Activated CD8-positive, alpha-beta memory T cell treated with anti-CD3 and anti-CD28 coated beads, Interleukin-2, amount 50 U/mL, for 1 hour (primary cell): ENCODE measurements at regions not wholly inside any gene's neighbourhood (a gene's known extent, or its start where the extent isn't known, plus 50 kb on each side); places are given as distances from the start of the nearest gene placed in this dataset.
"Not testable (repeated sequence)": the region's sequence is repeated elsewhere in the genome, so short reads cannot be mapped to it uniquely, and the experiment has no call there.

Experiments used
- DNase-seq: peaks from one replicate; pipeline ENCODE4 v3.0.0-alpha.2; 2020; ENCODE audit errors: extremely low read depth

DNA sequence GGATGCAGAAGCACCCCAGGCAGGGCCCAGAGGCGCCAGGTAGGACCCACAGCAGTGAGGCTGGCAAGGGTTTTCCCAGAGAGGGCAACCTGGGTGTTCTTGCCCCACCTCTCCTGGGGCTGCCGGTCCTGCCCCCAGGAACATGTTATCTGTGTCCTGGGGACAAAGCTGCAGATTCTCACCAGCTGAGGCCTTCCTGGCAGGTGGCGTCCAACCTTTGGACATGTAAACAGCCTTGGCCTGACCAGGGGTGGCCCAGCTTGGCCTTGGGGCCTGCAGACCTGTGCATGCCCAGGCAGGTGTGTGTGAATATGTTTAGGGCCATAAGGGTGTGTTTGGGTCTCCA is 101.8 kb upstream of the LARP1 start:
- no peak for DNase-seq

DNA sequence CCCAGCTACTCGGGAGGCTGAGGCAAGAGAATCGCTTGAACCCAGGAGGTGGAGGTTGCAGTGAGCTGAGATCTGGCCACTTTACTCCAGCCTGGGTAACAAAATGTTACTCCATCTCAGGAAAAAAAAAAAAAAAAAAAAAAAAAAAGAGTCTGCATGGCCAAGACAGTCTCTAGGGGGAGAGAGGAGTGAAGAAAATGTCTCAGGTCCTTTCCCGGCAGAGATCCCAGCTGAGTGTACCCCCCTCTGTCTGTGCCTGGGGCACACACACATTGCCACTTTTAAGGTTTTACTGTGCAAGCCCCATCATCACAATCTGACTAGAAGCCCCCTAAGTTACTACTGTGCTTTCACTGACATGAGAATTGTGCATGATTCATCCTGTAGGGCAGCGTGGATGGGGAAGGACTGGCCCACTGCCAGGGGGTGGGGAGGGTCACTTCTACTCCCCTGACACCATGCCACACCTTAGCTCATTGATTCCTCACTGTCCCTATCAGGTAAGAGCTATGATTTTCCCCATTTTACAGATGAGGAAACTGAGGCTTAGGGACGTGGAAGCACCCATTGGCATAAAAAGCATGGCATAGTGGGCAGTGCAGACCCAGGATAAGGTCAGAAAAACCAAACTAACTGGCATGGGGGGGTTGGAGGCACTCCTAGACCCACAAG is 102.3 kb upstream of the LARP1 start:
- no peak for DNase-seq

DNA sequence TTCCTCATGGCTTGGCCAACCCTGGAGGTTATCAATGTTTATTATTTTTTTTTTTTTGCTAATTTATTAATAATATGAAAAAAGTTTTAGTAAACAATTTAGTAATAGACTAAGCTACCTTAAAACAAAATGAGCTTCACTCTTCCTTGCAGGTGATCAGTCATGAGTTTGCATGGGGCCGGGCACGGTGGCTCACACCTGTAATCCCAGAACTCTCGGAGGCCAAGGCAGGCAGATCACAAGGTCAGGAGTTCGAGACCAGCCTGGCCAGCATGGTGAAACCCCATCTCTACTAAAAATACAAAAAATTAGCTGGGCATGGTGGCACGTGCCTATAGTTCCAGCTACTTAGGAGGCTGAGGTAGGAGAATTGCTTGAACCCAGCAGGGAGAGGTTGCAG is 103.4 kb upstream of the LARP1 start:
- DNase-seq, result not testable (repeated sequence)

DNA sequence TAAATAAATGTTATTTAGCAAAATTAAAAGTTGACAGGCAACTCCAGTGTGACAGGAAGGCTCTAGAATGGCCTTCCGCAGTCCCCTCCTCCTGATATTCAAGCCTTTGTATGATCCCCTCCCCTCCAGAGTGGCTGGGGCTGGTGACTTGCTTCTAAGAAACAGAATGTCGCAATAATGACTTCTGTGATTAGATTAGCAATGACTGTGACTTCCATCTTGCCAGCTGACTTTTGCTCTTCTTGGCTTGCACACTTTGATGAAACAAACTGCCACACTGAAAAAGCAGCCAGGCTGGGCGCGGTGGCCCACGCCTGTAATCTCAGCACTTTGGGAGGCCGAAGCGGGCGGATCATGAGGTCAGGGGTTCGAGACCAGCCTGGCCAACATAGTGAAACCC is 106.5 kb upstream of the LARP1 start:
- no peak for DNase-seq

DNA sequence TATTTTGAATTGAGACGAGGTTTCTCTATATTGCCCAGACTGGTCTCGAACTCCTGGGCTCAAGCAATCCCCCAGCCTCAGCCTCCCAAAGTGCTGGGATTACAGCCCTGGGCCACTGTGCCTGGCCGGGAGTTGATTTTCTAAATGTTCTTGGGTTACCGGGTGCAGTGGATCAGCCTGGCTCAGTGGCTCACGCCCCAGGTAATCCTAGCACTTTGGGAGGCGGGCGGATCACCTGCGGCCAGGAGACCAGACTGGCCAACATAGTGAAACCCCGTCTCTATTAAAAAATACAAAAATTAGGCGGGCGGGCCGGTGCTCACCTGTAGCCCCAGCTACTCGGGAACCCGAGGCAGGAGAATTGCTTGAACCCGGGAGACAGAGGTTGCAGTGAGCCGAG is 106.9 kb upstream of the LARP1 start:
- no peak for DNase-seq

DNA sequence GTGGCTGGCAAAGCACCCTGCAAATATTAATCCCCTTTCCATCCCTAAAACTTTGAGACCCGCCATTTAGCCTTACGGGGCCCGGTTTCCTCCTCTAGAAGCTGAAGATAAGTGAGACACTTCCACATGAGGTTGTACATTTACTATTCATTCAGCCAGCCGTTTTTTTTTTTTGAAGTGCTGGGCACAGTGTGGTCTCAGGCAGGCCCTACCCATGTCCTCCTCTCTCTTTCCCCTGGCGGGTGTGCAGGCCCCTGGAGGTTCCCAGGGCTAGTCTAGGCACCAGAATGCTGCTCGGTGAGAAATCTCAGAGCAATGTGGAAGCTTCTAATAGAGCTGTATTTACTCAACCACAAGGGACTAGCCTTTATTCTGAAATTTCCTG is 107.4 kb upstream of the LARP1 start:
- DNase-seq, result no peak

DNA sequence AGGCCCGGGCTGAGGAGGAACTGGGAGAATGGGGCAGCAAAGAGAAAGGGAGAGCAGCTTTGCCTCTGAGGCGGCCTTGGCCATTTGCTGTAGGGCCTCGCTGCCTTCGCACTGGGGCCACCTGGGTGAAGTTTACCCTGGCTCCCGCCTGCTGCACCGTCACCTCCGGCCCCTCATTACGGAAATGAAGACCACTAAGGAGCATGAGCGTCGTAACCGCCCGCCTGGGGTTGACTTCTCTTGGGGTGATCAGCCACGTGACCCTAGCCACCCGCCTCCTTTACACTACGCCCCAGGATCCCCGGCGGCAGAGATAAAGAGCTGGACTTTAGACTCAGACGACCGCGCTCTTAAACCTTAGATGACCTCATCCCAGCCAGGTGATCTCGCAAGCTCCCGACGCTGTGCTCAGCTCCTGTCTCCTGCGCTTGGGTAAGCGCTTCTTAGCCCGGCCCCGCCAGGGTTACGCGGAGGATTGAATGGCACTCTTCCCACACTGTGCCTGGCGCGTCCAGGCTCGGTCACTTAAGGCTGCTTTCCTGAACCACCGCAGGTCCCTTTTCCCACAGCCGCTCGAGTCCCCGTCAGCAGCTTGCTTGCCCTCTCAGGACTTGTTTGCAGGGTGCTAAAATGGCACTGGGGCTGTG is 107.9 kb upstream of the LARP1 start:
- DNase-seq, result peak; percentile 9

DNA sequence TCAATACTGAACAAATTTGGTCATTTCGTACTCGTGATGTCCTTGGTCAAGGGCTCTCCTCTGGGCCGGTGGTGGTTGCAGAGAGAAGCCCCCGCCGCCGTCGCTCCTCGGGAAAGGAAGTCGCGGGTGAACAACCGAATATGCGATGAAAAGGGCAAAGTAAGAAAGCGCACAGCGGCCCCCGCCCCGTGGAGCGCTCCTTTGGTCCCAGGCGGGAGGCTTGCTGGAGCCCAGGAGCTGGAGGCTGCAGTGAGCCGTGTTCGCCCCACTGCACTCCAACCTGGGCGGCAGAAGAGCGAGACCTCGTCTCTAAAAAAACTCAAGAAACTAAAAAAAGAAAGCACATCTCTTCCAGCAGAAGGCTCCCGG is 108.4 kb upstream of the LARP1 start:
- no peak for DNase-seq

DNA sequence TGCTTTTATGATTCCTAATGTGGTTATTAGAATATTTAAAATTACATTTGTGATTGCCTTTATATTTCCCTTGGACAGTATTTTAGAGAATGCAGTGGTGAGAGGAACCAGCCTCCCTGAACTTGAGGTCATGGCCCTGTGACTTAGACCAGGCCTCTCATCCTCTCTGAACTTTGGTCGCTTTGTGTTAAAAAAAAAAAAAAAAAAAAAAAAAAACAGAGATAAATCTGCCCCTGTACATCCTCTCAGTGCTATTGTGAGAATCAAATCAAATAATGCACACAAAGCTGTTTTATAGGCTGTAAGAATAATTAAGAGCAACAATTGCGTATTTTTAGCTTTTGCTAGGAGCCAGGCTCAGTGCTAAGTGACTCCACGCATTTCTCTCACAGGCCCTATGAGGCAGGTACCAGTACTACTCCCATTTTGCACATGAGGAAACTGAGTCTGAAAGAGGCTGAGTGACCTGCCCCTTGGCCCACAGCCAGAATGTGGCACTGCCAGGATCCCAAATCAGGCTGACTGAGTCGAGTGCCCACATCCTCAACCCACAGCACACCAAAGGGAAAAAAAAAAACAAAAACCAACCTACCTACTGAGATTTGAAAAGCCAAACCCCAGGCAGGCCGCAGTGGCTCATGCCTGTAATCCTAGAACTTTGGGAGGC is 110.3 kb upstream of the LARP1 start:
- no peak for DNase-seq

DNA sequence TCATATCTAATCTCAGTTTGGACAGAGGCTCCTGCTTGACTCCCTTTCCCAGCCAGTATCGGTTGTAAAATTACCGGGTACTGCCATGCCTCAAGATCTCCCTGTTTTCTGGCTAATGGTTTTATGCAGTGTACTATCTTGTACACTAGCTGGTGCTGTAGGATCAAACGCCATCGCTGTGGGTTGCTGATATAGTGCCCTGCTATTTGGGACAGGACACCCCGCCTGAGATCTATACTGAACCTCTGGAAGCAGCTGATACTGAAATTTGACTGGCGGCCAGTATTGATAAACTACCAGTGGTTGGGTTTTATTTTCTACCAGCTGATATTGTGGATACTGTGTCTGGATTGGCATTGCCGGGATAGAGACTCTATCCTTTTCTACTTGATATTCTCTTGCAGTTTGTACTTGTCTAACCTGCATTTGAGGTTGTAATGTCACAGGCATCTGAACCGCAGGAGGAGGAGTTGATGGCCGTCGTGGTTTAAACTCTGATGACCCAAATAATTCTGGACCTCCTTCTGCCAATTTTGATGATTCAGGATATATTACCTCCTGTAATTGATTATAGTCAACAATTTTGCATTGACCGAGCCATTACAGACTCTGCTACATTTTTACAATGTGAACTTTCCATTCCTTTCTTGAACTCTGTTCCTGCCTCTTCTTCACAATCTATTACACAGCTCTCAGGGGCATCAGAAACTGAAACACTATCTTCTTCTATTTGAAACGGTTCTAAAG is 112.5 kb upstream of the LARP1 start:
- DNase-seq, result no peak

DNA sequence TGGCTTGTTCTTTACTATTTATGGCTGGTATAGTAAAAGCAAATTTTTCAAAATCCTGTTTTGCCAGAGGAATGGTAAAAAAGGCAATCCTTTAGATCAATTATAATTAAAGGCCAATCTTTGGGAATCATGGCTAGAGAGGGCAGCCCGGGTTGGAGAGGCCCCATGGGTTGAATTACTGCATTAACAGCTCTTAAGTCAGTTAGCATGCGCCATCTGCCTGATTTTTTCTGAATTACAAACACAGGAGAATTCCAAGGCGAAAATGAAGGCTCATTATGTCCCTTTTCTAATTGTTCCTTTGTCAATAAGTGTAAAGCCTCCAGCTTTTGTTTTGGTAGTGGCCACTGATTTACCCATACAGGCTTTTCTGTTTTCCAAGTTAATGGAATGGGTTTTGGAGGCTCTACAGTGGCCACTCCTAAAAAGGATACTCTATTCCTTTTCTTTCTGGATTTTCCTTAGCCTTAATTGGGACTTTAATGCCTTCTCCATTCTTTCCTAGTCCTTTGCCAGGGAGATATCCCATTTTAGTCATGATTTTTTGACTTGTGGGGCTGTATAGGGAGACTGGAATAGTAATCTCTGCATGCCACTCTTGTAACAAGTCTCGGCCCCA is 114.9 kb upstream of the LARP1 start:
- not testable (repeated sequence) for DNase-seq

DNA sequence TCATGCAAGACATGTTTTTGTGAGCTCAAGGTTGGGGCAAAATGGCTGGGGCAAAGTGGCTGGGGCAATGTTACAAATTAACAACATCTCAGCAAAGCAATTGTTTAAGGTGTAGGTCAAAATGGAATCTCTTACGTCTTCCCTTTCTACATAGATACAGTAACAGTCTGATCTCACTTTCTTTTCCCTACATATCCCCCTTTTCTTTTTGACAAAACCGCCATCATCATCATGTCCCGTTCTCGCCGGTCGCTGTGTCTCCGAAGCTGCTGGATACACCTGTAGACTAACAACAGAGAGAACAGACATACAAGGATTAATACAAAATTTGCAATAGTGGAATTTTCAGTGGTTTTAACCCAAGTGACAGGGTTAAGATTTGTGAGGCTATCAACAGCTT is 118.4 kb upstream of the LARP1 start:
- not testable (repeated sequence) for DNase-seq

DNA sequence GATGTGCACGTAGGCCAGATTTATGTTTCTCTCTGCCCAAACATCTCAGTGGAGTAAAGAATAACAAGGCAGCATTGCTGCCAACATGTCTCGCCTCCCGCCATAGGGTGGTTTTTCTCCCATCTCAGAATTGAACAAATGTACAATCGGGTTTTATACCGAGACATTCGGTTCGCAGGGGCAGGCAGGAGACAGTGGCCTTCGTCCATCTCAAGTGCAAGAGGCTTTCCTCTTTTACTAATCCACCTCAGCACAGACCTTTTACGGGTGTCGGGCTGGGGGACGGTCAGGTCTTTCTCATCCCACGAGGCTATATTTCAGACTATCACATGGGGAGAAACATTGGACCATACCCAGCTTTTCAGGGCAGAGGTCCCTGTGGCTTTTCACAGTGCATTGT is 118.9 kb upstream of the LARP1 start:
- DNase-seq, result not testable (repeated sequence)

DNA sequence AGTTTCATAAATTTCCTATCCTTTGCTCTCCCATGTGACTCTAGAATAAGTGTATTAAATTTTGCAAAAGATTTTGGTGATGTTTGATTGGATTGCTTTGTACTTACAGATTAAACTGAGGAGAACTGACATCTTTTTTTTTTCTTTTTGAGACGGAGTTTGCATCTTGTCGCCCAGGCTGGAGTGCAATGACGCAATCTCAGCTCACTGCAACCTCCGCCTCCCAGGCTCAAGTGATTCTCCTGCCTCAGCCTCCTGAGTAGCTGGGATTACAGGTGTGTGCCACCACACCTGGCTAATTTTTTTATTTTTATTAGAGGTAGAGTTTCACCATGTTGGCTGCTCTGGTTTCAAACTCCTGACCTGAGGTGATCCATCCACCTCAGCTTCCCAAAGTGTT is 121.4 kb upstream of the LARP1 start:
- not testable (repeated sequence) for DNase-seq

DNA sequence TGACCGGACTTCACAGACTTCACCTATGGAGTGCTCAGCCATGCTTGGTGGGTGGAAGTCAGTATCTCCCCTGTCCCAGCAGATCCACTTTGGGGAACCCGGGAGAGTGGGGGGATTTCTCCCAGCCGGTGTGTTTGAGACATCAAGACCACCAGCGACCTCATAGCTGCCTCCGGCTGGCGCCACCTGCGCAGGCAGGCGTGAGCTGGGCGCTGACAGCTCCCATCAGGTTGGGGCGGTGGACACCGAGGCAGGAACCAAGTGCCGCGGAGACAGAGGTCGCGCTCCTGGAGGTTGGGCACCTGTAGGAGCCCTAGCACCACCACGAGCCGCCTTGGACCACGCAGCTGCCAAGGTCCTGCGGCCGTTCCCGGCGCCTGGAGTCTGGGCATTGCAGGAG is 124.0 kb upstream of the LARP1 start:
- DNase-seq, result no peak

DNA sequence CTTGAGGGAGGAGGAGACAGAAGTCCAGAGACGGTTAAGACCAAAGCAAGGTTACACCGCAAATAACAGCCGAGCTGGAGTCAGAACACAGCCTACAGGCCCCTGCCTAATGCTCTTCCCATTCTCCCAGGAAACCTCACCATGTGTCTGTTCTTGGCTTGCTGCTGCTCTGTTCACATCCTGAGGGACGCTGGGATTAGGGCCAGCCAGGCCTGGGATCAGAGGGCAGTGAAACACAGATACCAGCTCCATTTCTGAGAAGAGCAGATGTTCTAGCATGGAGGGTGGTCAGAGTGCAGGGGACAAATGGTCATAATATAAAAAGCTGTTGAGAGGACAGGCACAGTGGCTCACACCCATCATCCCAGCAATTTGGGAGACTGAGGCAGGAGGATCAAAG is 124.8 kb upstream of the LARP1 start:
- DNase-seq, result no peak

DNA sequence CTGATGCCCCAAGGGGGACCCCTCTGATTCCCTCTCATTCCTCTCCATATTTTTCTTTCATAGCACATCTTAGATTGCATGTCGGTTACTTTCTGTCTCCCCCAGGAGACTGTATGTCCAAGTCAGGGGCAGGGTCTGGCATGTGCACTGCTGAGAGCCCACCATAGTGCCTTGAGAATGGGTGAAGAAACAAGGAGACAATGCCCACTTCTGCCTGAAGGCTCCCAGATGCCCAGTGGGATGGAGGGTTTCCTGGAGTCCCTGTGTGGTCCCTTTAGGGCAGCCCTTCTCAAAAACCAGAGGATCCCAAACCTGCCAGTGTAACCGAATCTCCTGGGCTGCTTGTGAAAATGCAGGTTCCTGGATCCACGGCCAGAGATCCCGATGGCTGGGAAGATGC is 126.5 kb upstream of the LARP1 start:
- DNase-seq, result no peak

DNA sequence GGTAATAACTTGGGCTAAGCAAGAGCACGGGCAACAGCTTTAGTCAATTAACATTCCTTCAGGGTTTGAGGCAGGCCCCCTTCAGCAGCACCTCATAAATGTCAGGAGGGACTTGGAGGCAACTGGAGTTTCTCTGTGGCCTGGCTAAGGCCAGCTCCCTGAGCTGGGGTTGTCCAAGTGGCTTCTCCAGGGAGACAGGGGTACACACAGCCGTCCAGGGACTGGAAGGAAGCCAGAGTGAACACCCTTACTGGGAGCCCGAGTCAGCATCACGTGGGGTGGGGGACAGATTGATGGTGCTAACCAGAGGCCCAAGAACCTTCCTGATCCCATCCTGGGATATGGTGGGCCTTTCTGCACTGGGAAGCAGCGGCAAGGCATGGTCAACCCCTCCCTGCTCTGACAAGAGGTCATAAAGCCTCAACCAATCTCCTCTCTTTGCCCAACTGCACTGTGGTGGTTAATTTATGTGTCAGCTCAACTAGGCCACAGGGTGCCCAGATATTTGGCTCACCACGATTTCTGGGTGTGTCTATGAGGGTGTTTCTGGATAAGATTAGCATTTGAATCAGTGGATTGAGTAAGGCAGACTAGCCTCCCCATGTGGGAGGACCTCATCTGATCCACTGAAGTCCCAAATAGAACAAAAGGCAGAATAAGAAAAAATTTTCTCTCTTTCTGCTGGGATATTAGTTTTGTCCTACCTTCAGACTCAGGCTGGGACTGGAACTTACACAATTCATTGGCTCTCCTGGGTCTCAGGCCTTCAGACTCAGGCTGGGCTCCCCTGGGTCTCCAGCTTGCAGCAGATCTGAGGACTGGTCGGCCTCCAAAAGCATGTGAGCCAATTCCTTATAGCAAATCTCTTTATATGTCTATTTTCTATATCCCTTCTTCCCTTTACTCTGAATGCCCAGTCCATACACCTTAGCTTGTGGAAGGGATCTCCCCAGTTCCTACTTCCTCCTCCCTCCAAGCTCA is 127.2 kb upstream of the LARP1 start:
- DNase-seq, result no peak

DNA sequence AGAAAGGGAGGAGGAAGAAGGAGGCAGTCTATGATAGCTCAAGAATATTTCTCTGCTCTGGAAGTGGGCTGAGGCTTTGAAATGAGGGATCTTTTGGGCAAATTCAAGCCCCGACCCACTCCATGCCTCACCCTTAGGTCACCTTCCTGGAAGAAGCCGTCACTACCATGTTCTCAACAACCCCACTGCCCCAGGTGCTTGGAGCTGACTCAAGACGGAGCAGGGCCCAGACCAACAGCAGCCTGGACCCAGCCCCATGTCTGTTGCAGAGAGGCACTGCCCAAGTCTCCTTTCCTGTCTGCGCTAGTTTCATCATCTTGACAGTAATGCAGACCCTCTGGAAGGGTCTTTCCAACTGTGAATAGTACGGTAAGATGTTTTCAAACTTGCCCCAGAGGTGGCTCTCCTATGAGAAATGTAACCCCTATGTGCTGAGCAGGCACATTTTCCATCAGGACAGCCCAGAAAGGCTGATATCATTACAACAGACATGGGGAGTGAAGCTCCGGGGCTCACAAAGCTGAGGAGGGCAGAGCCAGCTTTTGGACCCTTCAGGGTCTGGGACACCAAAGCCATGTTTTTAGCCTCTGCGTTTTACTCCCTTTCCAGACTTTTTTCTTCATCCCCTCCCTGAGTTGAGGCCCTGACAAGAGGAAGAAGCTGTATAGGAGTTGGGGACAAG is 128.2 kb upstream of the LARP1 start:
- no peak for DNase-seq

DNA sequence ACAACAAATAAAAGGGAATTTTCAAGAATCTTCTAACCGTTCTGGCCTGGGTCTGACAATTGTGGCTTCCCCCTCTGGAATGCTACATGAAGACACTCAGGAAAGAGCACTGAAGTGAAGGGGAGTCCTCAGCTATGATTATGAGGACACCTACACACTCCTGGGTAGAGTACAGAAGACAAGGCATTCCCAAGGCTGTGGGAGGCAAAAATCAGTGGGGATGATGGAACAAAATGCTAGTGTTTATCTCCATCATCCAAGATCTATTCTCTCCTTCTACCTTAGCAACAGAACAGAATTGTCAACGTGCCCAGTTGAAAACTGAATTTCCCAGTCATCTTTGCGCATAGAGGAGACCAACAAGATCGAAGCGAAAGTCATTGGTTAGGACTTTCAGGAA is 130.1 kb upstream of the LARP1 start:
- DNase-seq, result no peak

DNA sequence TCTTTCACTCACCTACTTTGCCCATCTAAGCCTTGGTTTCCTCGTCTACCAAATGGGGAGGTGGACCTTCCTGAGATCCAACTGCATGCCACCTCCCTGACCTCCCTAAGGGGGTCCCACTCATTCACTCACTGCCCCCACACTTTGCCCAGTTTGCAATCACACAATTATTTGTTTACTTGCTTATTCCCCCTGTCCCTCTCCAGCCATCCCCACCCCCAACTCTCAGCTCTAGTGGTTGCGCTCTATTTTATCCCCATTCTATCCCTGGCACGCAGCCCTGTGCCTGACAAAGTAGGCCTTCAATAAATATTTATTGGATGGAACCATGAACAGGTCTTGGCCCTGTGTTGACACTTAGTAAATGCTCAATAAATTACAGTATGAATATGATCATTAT is 130.8 kb upstream of the LARP1 start:
- no peak for DNase-seq
